Left lung (tissue), 4 donors: ENCODE measurements at regions not wholly inside any gene's neighbourhood (a gene's known extent, or its start where the extent isn't known, plus 50 kb on each side); places are given as distances from the start of the nearest gene placed in this dataset.
"Not testable (repeated sequence)": the region's sequence is repeated elsewhere in the genome, so short reads cannot be mapped to it uniquely, and the experiment has no call there.

ENCODE experiments used
- ATAC-seq: fragments of 200-7000 bp; cut with Tn5 transposase; one replicate; pipeline ENCODE4 v1.9.1; 2020; ENCODE audit warnings: moderate library complexity
- DNase-seq, 4 donors: peaks; one replicate each; pipeline ENCODE4 v3.0.0-alpha.2; 2013 to 2020
- H3K27ac ChIP-seq, 2 donors: fragments of 200-600 bp; sonication (generic) in 1 of 2; one replicate each; pipeline versions ENCODE4 v1.5.0 to v1.8.0; 2020 to 2021
- H3K27me3 ChIP-seq, 2 donors: fragments of 200-600 bp; sonication (generic) in 1 of 2; one replicate each; pipeline versions ENCODE4 v1.5.0 to v1.8.0; 2020 to 2021
- H3K36me3 ChIP-seq, 2 donors: fragments of 200-600 bp; sonication (generic) in 1 of 2; one replicate each; pipeline versions ENCODE4 v1.5.0 to v1.8.0; 2020 to 2021
- H3K4me1 ChIP-seq, 2 donors: fragments of 200-600 bp; one replicate each; pipeline ENCODE4 v1.8.0; 2021
- H3K4me3 ChIP-seq, 2 donors: fragments of 200-600 bp; sonication (generic) in 1 of 2; one replicate each; pipeline versions ENCODE4 v1.5.0 to v1.8.0; 2020 to 2021; ENCODE audit warnings: mild to moderate bottlenecking in 1 of 2
- H3K9me3 ChIP-seq, 2 donors: fragments of 200-600 bp; sonication (generic) in 1 of 2; one replicate each; pipeline versions ENCODE4 v1.5.0 to v1.8.0; 2020 to 2021
- CTCF ChIP-seq, 2 donors: fragments of 200-600 bp; sonication (generic) in 1 of 2; IDR thresholded peaks; one replicate each; pipeline versions ENCODE4 v1.5.0 to v1.8.0; 2021; ENCODE audit warnings: antibody characterized with exemption in 2 of 2
- intact Hi-C, 2 donors: fragments of 100-400 bp; cut with DNase I; formaldehyde crosslinking; loops; one replicate each; pipeline versions ENCODE4 v1.11.2 to v1.14.2; 2022
- donor health status: DM: no; HTN: yes; CAD: no.
- donor health status: DM: no; HTN: no; CAD: no.

DNA sequence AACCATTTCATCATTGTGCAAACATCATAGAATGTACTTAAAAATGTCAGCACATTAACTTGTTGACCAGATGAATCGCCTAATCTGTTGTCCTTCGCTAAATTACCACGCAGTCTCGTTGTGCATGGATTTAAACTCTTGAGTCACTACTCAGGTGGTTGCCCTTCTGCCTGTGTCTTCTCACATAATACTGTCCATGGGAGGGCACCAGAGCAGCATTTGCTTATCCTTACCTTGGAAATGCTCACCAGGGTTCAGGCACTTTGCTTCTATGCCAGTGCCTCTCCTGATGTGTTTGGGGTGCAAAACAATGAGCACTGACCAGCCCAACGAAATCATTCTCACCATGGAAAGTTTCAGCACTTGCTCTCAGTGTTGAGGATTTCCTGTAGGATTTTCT, 559.9 kb downstream of the RWDD3 start:
- H3K27ac ChIP-seq, result no peak overlapping the region
- DNase-seq, result no peak
- ATAC-seq, result no peak
- no peaks in the 10 kb centered on the region for H3K36me3 ChIP-seq
- H3K4me1 ChIP-seq, result no peaks in the 10 kb centered on the region
- no peak overlapping the region for H3K4me3 ChIP-seq
- intact Hi-C loops, result no loop called here
- no peak for TF ChIP-seq CTCF (IDR thresholded peaks at IDR 0.05)
- peaks cover 0 to 13% of the 10 kb centered on the region in 2 donors for H3K9me3 ChIP-seq
- no peaks in the 10 kb centered on the region for H3K27me3 ChIP-seq

DNA sequence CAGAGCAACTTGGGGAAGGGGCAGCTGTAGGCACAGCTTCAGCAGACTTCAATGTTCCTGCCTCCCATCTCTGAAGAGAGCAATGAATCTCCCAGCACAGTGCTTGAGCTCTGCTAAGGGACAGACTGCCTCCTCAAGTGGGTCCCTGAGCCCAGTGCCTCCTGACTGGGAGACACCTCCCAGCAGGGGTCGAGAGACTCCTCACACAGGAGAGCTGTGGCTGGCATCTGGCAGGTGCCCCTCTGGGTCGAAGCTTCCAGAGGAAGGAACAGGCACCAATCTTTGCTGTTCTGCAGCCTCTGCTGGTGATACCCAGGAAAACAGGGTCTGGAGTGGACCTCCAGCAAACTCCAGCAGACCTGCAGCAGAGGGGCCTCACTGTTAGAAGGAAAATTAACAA, 563.8 kb downstream of the RWDD3 start:
- peaks cover 0 to 17% of the 10 kb centered on the region in 2 donors for H3K9me3 ChIP-seq
- H3K4me1 ChIP-seq, ATAC-seq, H3K36me3 ChIP-seq, H3K27ac ChIP-seq, H3K27me3 ChIP-seq, intact Hi-C loops, H3K4me3 ChIP-seq: not testable (repeated sequence)
- DNase-seq, result peak in 1 of 4 donors; percentile 29

- TF ChIP-seq CTCF (IDR thresholded peaks at IDR 0.05), result no peak
- DNase-seq (no peak), ATAC-seq (no peak)
- H3K4me3 ChIP-seq, result no peak overlapping the region
- H3K27ac ChIP-seq, result no peak overlapping the region
- peaks cover 0 to 10% of the 10 kb centered on the region in 2 donors for H3K9me3 ChIP-seq
- no peaks in the 10 kb centered on the region for H3K4me1 ChIP-seq
- no peaks in the 10 kb centered on the region for H3K27me3 ChIP-seq
- intact Hi-C loops, result no loop called here
- H3K36me3 ChIP-seq, result no peaks in the 10 kb centered on the region
These were observed 572.2 kb downstream of the RWDD3 start for GRCh38 chr1:95806171-95806570.

- H3K9me3 ChIP-seq, result peaks cover 0 to 8% of the 10 kb centered on the region in 2 donors
- DNase-seq (no peak), ATAC-seq (no peak)
- no peaks in the 10 kb centered on the region for H3K36me3 ChIP-seq
- TF ChIP-seq CTCF (IDR thresholded peaks at IDR 0.05), result no peak
- no peaks in the 10 kb centered on the region for H3K27me3 ChIP-seq
- no peak overlapping the region for H3K4me3 ChIP-seq
- H3K27ac ChIP-seq, result no peak overlapping the region
- intact Hi-C loops, result no loop called here
- no peaks in the 10 kb centered on the region for H3K4me1 ChIP-seq
These were observed 575.4 kb downstream of the RWDD3 start for GRCh38 chr1:95809391-95809790.

DNA sequence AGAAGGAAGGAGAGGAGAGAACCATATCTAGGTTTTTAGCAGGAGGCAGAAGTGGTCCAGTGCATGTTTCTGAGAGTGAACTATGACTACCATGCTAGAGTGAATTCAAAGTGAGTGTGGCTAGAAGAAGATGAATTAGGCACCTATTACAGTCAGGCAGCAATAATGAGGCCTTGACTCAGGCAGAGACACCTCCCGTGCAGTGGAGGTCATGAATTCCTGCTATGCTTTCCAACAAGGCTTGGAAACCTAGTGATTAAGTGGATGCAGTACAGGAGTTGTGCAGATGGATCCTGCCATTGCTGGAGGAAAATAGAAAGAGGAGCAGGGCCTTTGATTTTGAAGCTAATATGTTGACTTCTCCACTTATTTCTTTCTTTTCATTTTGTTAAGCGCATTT, 581.5 kb downstream of the RWDD3 start:
- no peak for TF ChIP-seq CTCF (IDR thresholded peaks at IDR 0.05)
- H3K4me3 ChIP-seq, result no peak overlapping the region
- no peaks in the 10 kb centered on the region for H3K4me1 ChIP-seq
- H3K27ac ChIP-seq, result no peak overlapping the region
- H3K27me3 ChIP-seq, result no peaks in the 10 kb centered on the region
- DNase-seq (no peak), ATAC-seq (no peak)
- H3K9me3 ChIP-seq, result peaks cover 0 to 12% of the 10 kb centered on the region in 2 donors
- intact Hi-C loops, result no loop called here
- no peaks in the 10 kb centered on the region for H3K36me3 ChIP-seq

DNA sequence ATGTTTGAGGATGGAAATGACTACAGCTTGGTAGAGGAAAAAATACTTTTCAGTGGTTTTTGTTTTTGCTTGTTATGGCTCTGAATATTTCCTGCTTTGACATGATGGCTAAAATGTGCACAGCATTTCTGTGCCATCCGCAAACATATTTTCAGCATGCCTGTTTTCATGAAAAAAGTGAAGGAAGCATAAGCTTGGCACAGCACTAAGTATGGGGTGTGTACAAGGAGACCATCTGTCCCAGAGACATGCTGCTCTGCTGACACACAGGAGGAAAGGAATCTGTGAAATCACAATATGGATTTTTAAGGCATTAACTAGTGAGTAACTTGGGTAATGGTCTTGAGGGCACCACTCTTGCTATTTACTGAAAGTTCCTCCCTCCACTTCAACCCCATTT, 595.5 kb downstream of the RWDD3 start:
- peaks cover 0 to 16% of the 10 kb centered on the region in 2 donors for H3K9me3 ChIP-seq
- no peak overlapping the region for H3K4me3 ChIP-seq
- no peak for TF ChIP-seq CTCF (IDR thresholded peaks at IDR 0.05)
- intact Hi-C loops, result no loop called here
- DNase-seq, result no peak
- H3K27ac ChIP-seq, result no peak overlapping the region
- no peaks in the 10 kb centered on the region for H3K36me3 ChIP-seq
- no peaks in the 10 kb centered on the region for H3K4me1 ChIP-seq
- ATAC-seq, result no peak
- no peaks in the 10 kb centered on the region for H3K27me3 ChIP-seq
